SK-N-SH (cell line): ENCODE measurements at regions not wholly inside any gene's neighbourhood (a gene's known extent, or its start where the extent isn't known, plus 50 kb on each side); places are given as distances from the start of the nearest gene placed in this dataset.

Experiments used
- CTCF ChIA-PET: fragments of 300-600, 350-600 bp; formaldehyde crosslinking; extraction: SDS; loops from one replicate; lab custom pipeline; 2021; lab: Yijun Ruan, JAX
- POLR2A ChIA-PET: fragments of 350-600 bp; sonication (Branson Sonifier 250); formaldehyde crosslinking; extraction: SDS; loops from one replicate; lab custom pipeline; 2020; ENCODE audit warnings: antibody characterized with exemption, inconsistent platforms; lab: Yijun Ruan, JAX
- DNase-seq: peaks from one replicate; pipeline ENCODE4 v3.0.0; 2012
- H2AFZ ChIP-seq: fragments of 200-600 bp; sonication (generic); 2 replicates; pipeline ENCODE4 v1.8.1; 2016; ENCODE audit warnings: antibody characterized with exemption, mild to moderate bottlenecking, low read depth
- H3F3A ChIP-seq: fragments of 200-600 bp; sonication (generic); replicated peaks from 2 replicates; pipeline ENCODE3; 2016; ENCODE audit warnings: antibody characterized with exemption, mild to moderate bottlenecking; ENCODE audit not compliant: insufficient read depth
- H3K27ac ChIP-seq, 2 experiments: fragments of 200-500 bp in 1 of 2; fragments of 200-600 bp in 1 of 2; sonication (Bioruptor generic) in 1 of 2; sonication (generic), shearing (Covaris generic) in 1 of 2; 2 replicates each; pipeline versions ENCODE4 v1.5.1 to v1.6.1; 2014 to 2016; ENCODE audit warnings: low read depth in 2 of 2, inconsistent platforms in 1 of 2, low read length in 1 of 2, mild to moderate bottlenecking in 1 of 2, mixed read lengths in 1 of 2
- H3K27me3 ChIP-seq: fragments of 200-600 bp; sonication (generic), shearing (Covaris generic); 2 replicates; pipeline ENCODE4 v1.6.1; 2016; ENCODE audit warnings: mixed run types; ENCODE audit not compliant: insufficient read depth
- H3K36me3 ChIP-seq, 2 experiments: fragments of 200-500 bp in 1 of 2; fragments of 200-600 bp in 1 of 2; sonication (Bioruptor generic) in 1 of 2; sonication (generic) in 1 of 2; replicated peaks in 1 of 2; 2 replicates each; pipeline versions ENCODE3 to v1.5.1; 2014 to 2016; ENCODE audit warnings: low read length in 1 of 2, mild to moderate bottlenecking in 1 of 2; ENCODE audit not compliant: insufficient read depth in 2 of 2, control insufficient read depth in 1 of 2
- H3K4me1 ChIP-seq, 2 experiments: fragments of 200-500 bp in 1 of 2; fragments of 200-600 bp in 1 of 2; sonication (Bioruptor generic) in 1 of 2; sonication (generic), shearing (Covaris generic) in 1 of 2; 2 replicates each; pipeline versions ENCODE4 v1.5.1 to v1.6.1; 2014 to 2016; ENCODE audit warnings: low read depth in 1 of 2, low read length in 1 of 2, mixed run types in 1 of 2; ENCODE audit not compliant: insufficient read depth in 2 of 2, control insufficient read depth in 1 of 2
- H3K4me2 ChIP-seq: fragments of 200-600 bp; sonication (generic), shearing (Covaris generic); 2 replicates; pipeline ENCODE4 v1.6.1; 2017; ENCODE audit warnings: mixed run types
- H3K4me3 ChIP-seq, 2 experiments: fragments of 200-500 bp in 1 of 2; fragments of 200-600 bp in 1 of 2; sonication (Bioruptor generic) in 1 of 2; sonication (generic), shearing (Covaris generic) in 1 of 2; 2 replicates each; pipeline versions ENCODE4 v1.5.1 to v1.8.1; 2014 to 2016; ENCODE audit warnings: low read depth in 2 of 2, inconsistent platforms in 1 of 2, low read length in 1 of 2, mild to moderate bottlenecking in 1 of 2, mixed read lengths in 1 of 2, moderate library complexity in 1 of 2
- H3K79me2 ChIP-seq: fragments of 200-600 bp; sonication (generic); 2 replicates; pipeline ENCODE4 v1.8.1; 2017; ENCODE audit warnings: mild to moderate bottlenecking; ENCODE audit not compliant: insufficient read depth
- H3K9ac ChIP-seq: fragments of 200-600 bp; sonication (generic); 2 replicates; pipeline ENCODE4 v1.6.1; 2017; ENCODE audit warnings: mixed run types
- H3K9me2 ChIP-seq: fragments of 200-600 bp; sonication (generic); 2 replicates; pipeline ENCODE4 v1.6.1; 2017; ENCODE audit warnings: mixed run types
- H3K9me3 ChIP-seq: fragments of 200-600 bp; sonication (generic); 2 replicates; pipeline ENCODE4 v1.6.1; 2017; ENCODE audit warnings: mixed run types, mild to moderate bottlenecking, moderate library complexity
- H4K20me1 ChIP-seq: fragments of 200-600 bp; sonication (generic); 2 replicates; pipeline ENCODE4 v1.6.1; 2017; ENCODE audit warnings: mild to moderate bottlenecking, mixed run types; ENCODE audit not compliant: insufficient read depth
- CHD2 ChIP-seq: fragments of 150-350 bp; IDR thresholded peaks from 2 replicates; pipeline ENCODE4 v1.6.1; 2018; ENCODE audit warnings: low read length; ENCODE audit not compliant: partially characterized antibody
- EP300 ChIP-seq, 2 experiments: IDR thresholded peaks; 2 replicates each; pipeline versions ENCODE4 v1.4.0 to v1.6.1; 2012; ENCODE audit warnings: borderline replicate concordance in 1 of 2, low read depth in 1 of 2, low read length in 1 of 2
- FOSL2 ChIP-seq: IDR thresholded peaks from 2 replicates; pipeline ENCODE4 v1.4.0; 2012; ENCODE audit warnings: low read depth, mild to moderate bottlenecking, moderate library complexity, borderline replicate concordance
- FOXM1 ChIP-seq: IDR thresholded peaks from 2 replicates; pipeline ENCODE4 v1.4.0; 2012; ENCODE audit warnings: low read depth, mild to moderate bottlenecking
- GATA2 ChIP-seq: sonication (generic); formaldehyde crosslinking; IDR thresholded peaks from 2 replicates; pipeline ENCODE4 v1.5.0; 2020; ENCODE audit warnings: mild to moderate bottlenecking, missing genetic modification reagents
- JUND ChIP-seq: IDR thresholded peaks from 2 replicates; pipeline ENCODE4 v1.4.0; 2012
- MXI1 ChIP-seq: IDR thresholded peaks from 2 replicates; pipeline ENCODE4 v1.6.1; 2012; ENCODE audit warnings: mild to moderate bottlenecking, low read depth, low read length, improper control_type of control experiment
- NFIC ChIP-seq: IDR thresholded peaks from 2 replicates; pipeline ENCODE4 v1.4.0; 2012; ENCODE audit warnings: borderline replicate concordance
- POLR2AphosphoS5 ChIP-seq: IDR thresholded peaks from 2 replicates; pipeline ENCODE4 v1.6.1; 2012; ENCODE audit warnings: low read depth, low read length
- RAD21 ChIP-seq: IDR thresholded peaks from 2 replicates; pipeline ENCODE4 v1.6.1; 2012; ENCODE audit warnings: mild to moderate bottlenecking, low read length
- RCOR1 ChIP-seq: fragments of 150-350 bp; IDR thresholded peaks from 2 replicates; pipeline ENCODE4 v1.6.1; 2017; ENCODE audit warnings: antibody characterized with exemption, low read length
- RXRA ChIP-seq: IDR thresholded peaks from 2 replicates; pipeline ENCODE4 v1.4.0; 2012; ENCODE audit warnings: low read depth, mild to moderate bottlenecking, borderline replicate concordance
- TCF12 ChIP-seq: IDR thresholded peaks from 2 replicates; pipeline ENCODE4 v1.4.0; 2012
- YY1 ChIP-seq: IDR thresholded peaks from 2 replicates; pipeline ENCODE4 v1.4.0; 2012; ENCODE audit warnings: low read depth, mild to moderate bottlenecking
- WGBS: methylation state at CpG from one replicate; pipeline ENCODE4 v1.1.6; 2017; ENCODE audit warnings: low lambda C conversion rate; 5-methylcytosine and 5-hydroxymethylcytosine counted together
- TF ChIP-seq, protein P1 (sequence below): fragments of 200-600 bp; sonication (generic); IDR thresholded peaks from 2 replicates; pipeline ENCODE4 v1.6.1; 2017; ENCODE audit warnings: antibody characterized with exemption, mild to moderate bottlenecking, moderate library complexity
- TF ChIP-seq, protein P2 (sequence below): IDR thresholded peaks from 2 replicates; pipeline ENCODE4 v1.4.0; 2012; ENCODE audit warnings: low read depth
- TF ChIP-seq, protein P3 (sequence below): fragments of 150-350 bp; IDR thresholded peaks from 2 replicates; pipeline ENCODE4 v1.6.1; 2017; ENCODE audit warnings: antibody characterized with exemption, low read length, low read depth, borderline replicate concordance

DNA sequence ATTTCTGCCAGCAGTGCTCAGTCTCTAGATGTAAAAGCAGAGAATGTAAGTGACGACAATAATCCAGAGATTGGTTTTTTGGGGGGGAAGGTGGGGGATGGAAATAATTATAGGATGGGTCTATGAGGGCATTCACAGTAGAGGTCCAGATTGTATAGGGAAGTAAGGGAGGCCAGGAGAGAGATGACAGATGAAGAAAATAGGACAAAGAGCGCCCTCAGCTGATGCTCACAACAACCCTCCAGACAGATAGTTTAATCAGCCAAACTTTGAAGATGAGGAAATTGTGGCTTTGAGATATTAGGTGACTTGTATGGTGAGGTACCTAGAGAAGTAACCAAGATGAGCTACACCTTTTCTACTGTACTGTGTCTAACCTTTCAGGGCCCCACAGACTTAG, 137.9 kb downstream of the MAGEB17 start:
- Histone ChIP-seq H2AFZ (no peak overlapping the region), H3F3A (no peaks in the 10 kb centered on the region), H3K27me3 (no peaks in the 10 kb centered on the region), H3K27ac (no peak overlapping the region), H4K20me1 (no peaks in the 10 kb centered on the region), H3K79me2 (no peaks in the 10 kb centered on the region), H3K9ac (no peak overlapping the region), H3K36me3 (no peaks in the 10 kb centered on the region), H3K9me3 (no peaks in the 10 kb centered on the region), H3K4me3 (no peak overlapping the region), H3K9me2 (peaks cover 3% of the 10 kb centered on the region; the same call in 1 of the 2 replicates), H3K4me2 (no peak overlapping the region), H3K4me1 (no peaks in the 10 kb centered on the region)
- ChIA-PET CTCF (no interaction called here), POLR2A (no interaction called here)
- 39% methylated on average over 2 of the region's 2 CpGs for WGBS
- DNase-seq, result no peak
- TF ChIP-seq NFIC, result no peak
- no peak for TF ChIP-seq RXRA
- no peak for TF ChIP-seq CHD2
- TF ChIP-seq RAD21, result peak; percentile 11; the same call in 1 of the 2 replicates
- TF ChIP-seq YY1, result no peak
- TF ChIP-seq, protein P1, sequence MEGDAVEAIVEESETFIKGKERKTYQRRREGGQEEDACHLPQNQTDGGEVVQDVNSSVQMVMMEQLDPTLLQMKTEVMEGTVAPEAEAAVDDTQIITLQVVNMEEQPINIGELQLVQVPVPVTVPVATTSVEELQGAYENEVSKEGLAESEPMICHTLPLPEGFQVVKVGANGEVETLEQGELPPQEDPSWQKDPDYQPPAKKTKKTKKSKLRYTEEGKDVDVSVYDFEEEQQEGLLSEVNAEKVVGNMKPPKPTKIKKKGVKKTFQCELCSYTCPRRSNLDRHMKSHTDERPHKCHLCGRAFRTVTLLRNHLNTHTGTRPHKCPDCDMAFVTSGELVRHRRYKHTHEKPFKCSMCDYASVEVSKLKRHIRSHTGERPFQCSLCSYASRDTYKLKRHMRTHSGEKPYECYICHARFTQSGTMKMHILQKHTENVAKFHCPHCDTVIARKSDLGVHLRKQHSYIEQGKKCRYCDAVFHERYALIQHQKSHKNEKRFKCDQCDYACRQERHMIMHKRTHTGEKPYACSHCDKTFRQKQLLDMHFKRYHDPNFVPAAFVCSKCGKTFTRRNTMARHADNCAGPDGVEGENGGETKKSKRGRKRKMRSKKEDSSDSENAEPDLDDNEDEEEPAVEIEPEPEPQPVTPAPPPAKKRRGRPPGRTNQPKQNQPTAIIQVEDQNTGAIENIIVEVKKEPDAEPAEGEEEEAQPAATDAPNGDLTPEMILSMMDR, result no peak
- TF ChIP-seq FOSL2, result no peak
- TF ChIP-seq, protein P2, sequence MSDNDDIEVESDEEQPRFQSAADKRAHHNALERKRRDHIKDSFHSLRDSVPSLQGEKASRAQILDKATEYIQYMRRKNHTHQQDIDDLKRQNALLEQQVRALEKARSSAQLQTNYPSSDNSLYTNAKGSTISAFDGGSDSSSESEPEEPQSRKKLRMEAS, result no peak

DNA sequence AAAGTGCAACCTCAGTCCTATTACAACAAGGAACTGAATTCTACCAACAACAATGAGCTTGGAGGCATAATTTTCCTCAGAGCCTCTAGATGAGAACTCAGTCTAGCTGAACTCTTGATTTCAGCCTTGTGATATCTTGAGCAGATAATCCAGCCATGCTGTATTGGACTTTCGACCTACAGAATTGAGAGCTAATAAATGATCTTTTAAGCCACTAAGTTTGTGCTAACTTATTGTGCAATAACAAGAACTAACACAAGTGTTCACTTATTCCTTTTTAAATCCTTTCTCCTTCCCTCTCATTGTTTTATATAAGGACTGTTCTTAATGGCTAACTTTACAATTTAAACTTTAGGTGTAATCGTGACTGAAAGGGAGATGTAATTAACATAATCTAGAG, 140.7 kb downstream of the MAGEB17 start:
- ChIA-PET CTCF (no interaction called here), POLR2A (no interaction called here)
- no peak for DNase-seq

More for the DNA sequence above, 140.7 kb downstream of the MAGEB17 start:
- H3K4me1 ChIP-seq, result no peaks in the 10 kb centered on the region
- no peaks in the 10 kb centered on the region for H4K20me1 ChIP-seq
- H3K9me2 ChIP-seq, result peaks cover 3% of the 10 kb centered on the region; the same call in 1 of the 2 replicates
- TF ChIP-seq MXI1 (no peak), CHD2 (no peak), POLR2AphosphoS5 (no peak), FOXM1 (no peak), EP300 (IDR thresholded peaks at IDR 0.05; ENCODE audit: borderline replicate concordance in 1 of 2, low read depth in 1 of 2, low read length in 1 of 2) (no peak), JUND (no peak), RAD21 (no peak), RCOR1 (no peak), GATA2 (CRISPR knock-in tag) (no peak), TCF12 (no peak)
- TF ChIP-seq, protein P3, sequence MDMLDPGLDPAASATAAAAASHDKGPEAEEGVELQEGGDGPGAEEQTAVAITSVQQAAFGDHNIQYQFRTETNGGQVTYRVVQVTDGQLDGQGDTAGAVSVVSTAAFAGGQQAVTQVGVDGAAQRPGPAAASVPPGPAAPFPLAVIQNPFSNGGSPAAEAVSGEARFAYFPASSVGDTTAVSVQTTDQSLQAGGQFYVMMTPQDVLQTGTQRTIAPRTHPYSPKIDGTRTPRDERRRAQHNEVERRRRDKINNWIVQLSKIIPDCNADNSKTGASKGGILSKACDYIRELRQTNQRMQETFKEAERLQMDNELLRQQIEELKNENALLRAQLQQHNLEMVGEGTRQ, result no peak
- TF ChIP-seq, protein P1, result no peak
- TF ChIP-seq, protein P2, result no peak
- no peak overlapping the region for H3K4me2 ChIP-seq
- WGBS, result 40% methylated on average over 2 of the region's 2 CpGs
- H3K27me3 ChIP-seq, result no peaks in the 10 kb centered on the region
- no peaks in the 10 kb centered on the region for H3K36me3 ChIP-seq
- no peaks in the 10 kb centered on the region for H3K79me2 ChIP-seq
- H3K27ac ChIP-seq, result no peak overlapping the region
- H3K4me3 ChIP-seq, result no peak overlapping the region
- H3F3A ChIP-seq, result no peaks in the 10 kb centered on the region
- H2AFZ ChIP-seq, result no peak overlapping the region
- no peaks in the 10 kb centered on the region for H3K9me3 ChIP-seq
- no peak overlapping the region for H3K9ac ChIP-seq
